ENCODE measurements at regions not wholly inside any gene's neighbourhood (a gene's known extent, or its start where the extent isn't known, plus 50 kb on each side); places are given as distances from the start of the nearest gene placed in this dataset.

DNA sequence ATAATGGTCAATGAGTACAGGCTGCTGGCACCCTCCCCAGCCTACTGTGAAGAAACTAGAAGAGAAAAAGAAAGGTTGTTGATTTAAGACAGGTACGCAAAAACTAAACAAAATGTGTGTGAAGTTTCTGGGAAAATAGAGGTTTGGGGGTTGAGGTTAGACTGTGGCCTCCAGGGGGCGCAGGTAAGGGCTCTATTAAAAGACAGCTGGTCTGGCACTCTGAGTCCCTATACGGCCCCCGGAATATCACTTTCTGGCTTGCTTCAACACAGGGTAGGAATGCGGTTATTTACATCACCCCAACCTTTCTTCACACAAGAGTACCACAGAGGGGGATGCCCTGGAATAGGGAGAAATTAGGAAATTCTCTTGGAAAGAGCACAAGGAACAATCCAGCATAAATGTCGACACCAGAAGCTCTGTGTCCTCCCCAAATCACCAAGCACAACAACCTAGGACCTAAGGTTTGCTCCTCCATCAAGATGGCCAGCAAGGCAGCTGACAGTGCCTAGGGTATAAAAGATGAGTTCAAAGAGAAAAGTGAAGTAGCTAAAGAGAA, 480.8 kb upstream of the KLHL29 start:
- TF ChIP-seq YY1 (IDR thresholded peaks at IDR 0.05; ENCODE audit: insufficient read depth, insufficient read length) (no peak), SUZ12 (IDR thresholded peaks at IDR 0.05; ENCODE audit: extremely low read depth, insufficient read depth, insufficient read length) (no peak)
